Tibial nerve (tissue), 3 donors: ENCODE measurements at regions not wholly inside any gene's neighbourhood (a gene's known extent, or its start where the extent isn't known, plus 50 kb on each side); places are given as distances from the start of the nearest gene placed in this dataset.

Source experiments
- POLR2A ChIP-seq, 2 donors: fragments of 450-650 bp; IDR thresholded peaks; one replicate each; pipeline ENCODE4 v1.6.1; 2017; ENCODE audit warnings: antibody characterized with exemption in 2 of 2, mild to moderate bottlenecking in 2 of 2, moderate library complexity in 2 of 2
- TF ChIP-seq, protein P1 (sequence below), 5 experiments: fragments of 200-600 bp in 3 of 5; fragments of 450-650 bp in 2 of 5; sonication (generic) in 3 of 5; IDR thresholded peaks; one replicate each; pipeline ENCODE4 v1.5.1; 2016 to 2019; ENCODE audit warnings: antibody characterized with exemption in 5 of 5, mild to moderate bottlenecking in 3 of 5, moderate library complexity in 2 of 5

DNA sequence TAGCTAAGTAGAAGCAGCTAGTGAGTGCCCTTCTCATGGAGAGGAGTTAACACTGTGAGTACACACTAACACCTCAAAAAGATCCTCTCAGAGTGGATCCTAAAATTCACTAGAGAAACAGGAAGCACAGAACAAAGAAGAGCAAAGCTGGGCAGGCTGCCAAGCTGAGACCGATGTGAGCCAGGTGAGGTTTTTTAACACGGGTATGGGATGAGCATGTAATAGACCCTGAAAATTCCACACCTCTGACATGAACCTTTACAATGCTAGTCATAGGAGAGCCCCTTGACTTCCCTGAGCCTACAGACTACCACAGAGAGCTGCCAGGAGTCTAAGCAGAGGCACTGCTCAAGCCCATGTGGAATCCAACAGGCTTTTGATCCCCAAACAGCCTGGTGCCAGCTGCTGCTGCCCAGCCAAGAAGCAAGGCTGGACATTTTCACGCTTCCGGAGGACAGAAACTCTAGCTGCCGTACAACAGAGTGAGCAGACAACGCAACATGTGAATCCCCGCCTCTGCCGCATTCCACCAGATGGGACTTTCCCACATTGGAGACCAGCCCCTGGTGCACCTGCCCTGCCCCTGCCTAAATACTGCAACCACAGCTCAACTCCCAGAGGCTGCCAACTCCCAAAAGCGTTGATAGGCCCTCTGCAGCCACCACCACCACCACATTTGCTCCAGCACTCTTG, 280.8 kb downstream of the CDH10 start:
- no peak for TF ChIP-seq POLR2A (IDR thresholded peaks at IDR 0.05)
- TF ChIP-seq, protein P1, sequence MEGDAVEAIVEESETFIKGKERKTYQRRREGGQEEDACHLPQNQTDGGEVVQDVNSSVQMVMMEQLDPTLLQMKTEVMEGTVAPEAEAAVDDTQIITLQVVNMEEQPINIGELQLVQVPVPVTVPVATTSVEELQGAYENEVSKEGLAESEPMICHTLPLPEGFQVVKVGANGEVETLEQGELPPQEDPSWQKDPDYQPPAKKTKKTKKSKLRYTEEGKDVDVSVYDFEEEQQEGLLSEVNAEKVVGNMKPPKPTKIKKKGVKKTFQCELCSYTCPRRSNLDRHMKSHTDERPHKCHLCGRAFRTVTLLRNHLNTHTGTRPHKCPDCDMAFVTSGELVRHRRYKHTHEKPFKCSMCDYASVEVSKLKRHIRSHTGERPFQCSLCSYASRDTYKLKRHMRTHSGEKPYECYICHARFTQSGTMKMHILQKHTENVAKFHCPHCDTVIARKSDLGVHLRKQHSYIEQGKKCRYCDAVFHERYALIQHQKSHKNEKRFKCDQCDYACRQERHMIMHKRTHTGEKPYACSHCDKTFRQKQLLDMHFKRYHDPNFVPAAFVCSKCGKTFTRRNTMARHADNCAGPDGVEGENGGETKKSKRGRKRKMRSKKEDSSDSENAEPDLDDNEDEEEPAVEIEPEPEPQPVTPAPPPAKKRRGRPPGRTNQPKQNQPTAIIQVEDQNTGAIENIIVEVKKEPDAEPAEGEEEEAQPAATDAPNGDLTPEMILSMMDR (IDR thresholded peaks at IDR 0.05), result no peak
